ENCODE measurements at regions not wholly inside any gene's neighbourhood (a gene's known extent, or its start where the extent isn't known, plus 50 kb on each side); places are given as distances from the start of the nearest gene placed in this dataset.

GRCh38 chr17:79242393-79242792 lies 167.8 kb downstream of the ENGASE start:
- peaks cover 0 to 5% (median 0%) of the 10 kb centered on the region in 3 donors for H3K9me3 ChIP-seq
- H3K36me3 ChIP-seq: no peaks in the 10 kb centered on the region
- H3K4me1 ChIP-seq: no peaks in the 10 kb centered on the region
- no peak overlapping the region for H3K4me3 ChIP-seq
- no peak overlapping the region for H3K27ac ChIP-seq
- no peak for DNase-seq
- intact Hi-C loops (cut with DNase I; ENCODE audit: low total_unique reads): no loop called here
- TF ChIP-seq, protein P1, sequence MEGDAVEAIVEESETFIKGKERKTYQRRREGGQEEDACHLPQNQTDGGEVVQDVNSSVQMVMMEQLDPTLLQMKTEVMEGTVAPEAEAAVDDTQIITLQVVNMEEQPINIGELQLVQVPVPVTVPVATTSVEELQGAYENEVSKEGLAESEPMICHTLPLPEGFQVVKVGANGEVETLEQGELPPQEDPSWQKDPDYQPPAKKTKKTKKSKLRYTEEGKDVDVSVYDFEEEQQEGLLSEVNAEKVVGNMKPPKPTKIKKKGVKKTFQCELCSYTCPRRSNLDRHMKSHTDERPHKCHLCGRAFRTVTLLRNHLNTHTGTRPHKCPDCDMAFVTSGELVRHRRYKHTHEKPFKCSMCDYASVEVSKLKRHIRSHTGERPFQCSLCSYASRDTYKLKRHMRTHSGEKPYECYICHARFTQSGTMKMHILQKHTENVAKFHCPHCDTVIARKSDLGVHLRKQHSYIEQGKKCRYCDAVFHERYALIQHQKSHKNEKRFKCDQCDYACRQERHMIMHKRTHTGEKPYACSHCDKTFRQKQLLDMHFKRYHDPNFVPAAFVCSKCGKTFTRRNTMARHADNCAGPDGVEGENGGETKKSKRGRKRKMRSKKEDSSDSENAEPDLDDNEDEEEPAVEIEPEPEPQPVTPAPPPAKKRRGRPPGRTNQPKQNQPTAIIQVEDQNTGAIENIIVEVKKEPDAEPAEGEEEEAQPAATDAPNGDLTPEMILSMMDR (IDR thresholded peaks at IDR 0.05): no peak
- peaks cover 0 to 63% of the 10 kb centered on the region in 2 donors for H3K27me3 ChIP-seq

- no peaks in the 10 kb centered on the region for H3K4me1 ChIP-seq
- H3K36me3 ChIP-seq: no peaks in the 10 kb centered on the region
- TF ChIP-seq, protein P1 (IDR thresholded peaks at IDR 0.05): no peak
- H3K4me3 ChIP-seq: no peak overlapping the region
- DNase-seq: no peak
- peaks cover 0 to 63% of the 10 kb centered on the region in 2 donors for H3K27me3 ChIP-seq
- intact Hi-C loops (cut with DNase I; ENCODE audit: low total_unique reads): no loop called here
- peaks cover 0 to 5% (median 0%) of the 10 kb centered on the region in 3 donors for H3K9me3 ChIP-seq
- no peak overlapping the region for H3K27ac ChIP-seq
Measured at GRCh38 chr17:79241616-79242015, 167.0 kb downstream of the ENGASE start.

GRCh38 chr17:79239205-79239604 lies 164.6 kb downstream of the ENGASE start:
- Histone ChIP-seq H3K36me3 (no peaks in the 10 kb centered on the region), H3K4me1 (no peaks in the 10 kb centered on the region), H3K27ac (no peak overlapping the region), H3K4me3 (no peak overlapping the region), H3K9me3 (peaks cover 0 to 5% (median 0%) of the 10 kb centered on the region in 3 donors), H3K27me3 (peaks cover 0 to 60% of the 10 kb centered on the region in 2 donors)
- intact Hi-C loops (cut with DNase I; ENCODE audit: low total_unique reads): no loop called here
- no peak for DNase-seq
- TF ChIP-seq, protein P1 (IDR thresholded peaks at IDR 0.05): no peak

DNA sequence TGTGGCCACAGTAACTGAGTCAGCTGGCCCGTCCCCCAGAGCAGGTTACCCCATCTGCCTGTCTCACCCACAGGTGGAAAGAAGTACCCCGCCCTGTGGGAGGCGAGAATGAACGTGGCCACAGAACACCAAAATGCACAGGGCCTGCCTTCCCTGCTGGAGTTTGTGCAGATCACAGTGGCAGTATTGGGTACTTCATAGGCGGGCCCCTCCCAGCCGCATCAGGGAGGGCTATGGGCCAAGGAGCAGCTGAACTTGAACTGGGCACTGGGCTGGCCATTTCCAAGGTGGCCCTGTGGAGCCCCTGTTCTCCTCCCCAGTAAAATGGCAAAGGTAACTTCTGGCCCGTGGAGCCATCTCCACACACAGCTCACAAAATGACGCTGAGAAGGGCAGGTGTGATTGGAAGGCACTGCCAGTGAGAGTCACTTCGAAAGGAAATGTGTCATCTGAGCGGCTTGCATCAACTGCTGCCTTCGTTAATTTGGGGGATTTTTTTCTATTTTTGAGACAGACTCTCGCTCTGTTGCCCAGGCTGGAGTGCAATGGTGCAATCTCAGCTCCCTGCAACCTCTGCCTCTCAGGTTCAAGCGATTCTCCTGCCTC lies 162.9 kb downstream of the ENGASE start:
- TF ChIP-seq, protein P1 (IDR thresholded peaks at IDR 0.05): no peak
- no peaks in the 10 kb centered on the region for H3K4me1 ChIP-seq
- H3K27ac ChIP-seq: no peak overlapping the region
- DNase-seq: no peak
- peaks cover 0 to 5% (median 0%) of the 10 kb centered on the region in 3 donors for H3K9me3 ChIP-seq
- intact Hi-C loops (cut with DNase I; ENCODE audit: low total_unique reads): no loop called here
- H3K4me3 ChIP-seq: no peak overlapping the region
- no peaks in the 10 kb centered on the region for H3K36me3 ChIP-seq
- peaks cover 0 to 45% of the 10 kb centered on the region in 2 donors for H3K27me3 ChIP-seq

DNA sequence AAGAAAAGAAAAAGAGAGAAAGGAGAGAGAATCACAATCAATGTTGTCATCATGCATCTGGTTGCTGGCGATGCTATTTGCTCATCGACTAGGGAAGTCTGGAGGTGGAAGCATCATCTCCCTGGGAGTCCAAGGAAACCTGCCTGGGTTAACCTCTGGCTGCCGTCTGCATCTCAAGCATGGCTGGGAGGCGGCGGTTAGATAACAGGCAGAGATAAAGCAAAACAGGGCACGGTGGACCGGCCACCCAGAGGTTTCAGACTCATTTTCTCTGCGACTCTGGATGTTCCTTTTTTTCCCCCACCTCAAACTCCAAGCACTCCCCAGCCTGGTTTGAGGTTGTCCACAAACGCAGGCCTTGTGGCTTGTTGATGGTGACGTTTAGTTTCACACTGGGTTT lies 161.2 kb downstream of the ENGASE start:
- TF ChIP-seq, protein P1 (IDR thresholded peaks at IDR 0.05): no peak
- Histone ChIP-seq H3K36me3 (no peaks in the 10 kb centered on the region), H3K27ac (no peak overlapping the region), H3K4me3 (no peak overlapping the region), H3K9me3 (no peaks in the 10 kb centered on the region), H3K27me3 (peaks cover 0 to 47% of the 10 kb centered on the region in 2 donors), H3K4me1 (no peaks in the 10 kb centered on the region)
- intact Hi-C loops (cut with DNase I; ENCODE audit: low total_unique reads): no loop called here
- no peak for DNase-seq
